ENCODE measurements at regions not wholly inside any gene's neighbourhood (a gene's known extent, or its start where the extent isn't known, plus 50 kb on each side); places are given as distances from the start of the nearest gene placed in this dataset.

- no peak overlapping the region for H3K27ac Mint-ChIP-seq
- WGBS (ENCODE audit: insufficient coverage) = 92% methylated on average over 8 of the region's 8 CpGs
- ATAC-seq (no peak), DNase-seq (no peak)
- no peaks in the 10 kb centered on the region for H3K27me3 ChIP-seq (ENCODE audit: control insufficient read depth, insufficient read depth, low read length)
- no peaks in the 10 kb centered on the region for H3K4me1 Mint-ChIP-seq
- peaks cover 0 to 5% of the 10 kb centered on the region in 2 donors for H3K27me3 Mint-ChIP-seq (ENCODE audit: low read depth in 2 of 2)
- no peak overlapping the region for H3K4me3 Mint-ChIP-seq
- intact Hi-C loops (cut with micrococcal nuclease) = no loop called here
- no peaks in the 10 kb centered on the region for H3K36me3 Mint-ChIP-seq
- H3K9me3 Mint-ChIP-seq = no peaks in the 10 kb centered on the region
- H3K4me1 ChIP-seq (ENCODE audit: control insufficient read depth, insufficient read depth, low read length) = no peaks in the 10 kb centered on the region
- no peak overlapping the region for H3K27ac ChIP-seq (ENCODE audit: low read length)
- H3K36me3 ChIP-seq (ENCODE audit: control insufficient read depth, insufficient read depth, low read length) = no peaks in the 10 kb centered on the region
- TF ChIP-seq, protein P1, sequence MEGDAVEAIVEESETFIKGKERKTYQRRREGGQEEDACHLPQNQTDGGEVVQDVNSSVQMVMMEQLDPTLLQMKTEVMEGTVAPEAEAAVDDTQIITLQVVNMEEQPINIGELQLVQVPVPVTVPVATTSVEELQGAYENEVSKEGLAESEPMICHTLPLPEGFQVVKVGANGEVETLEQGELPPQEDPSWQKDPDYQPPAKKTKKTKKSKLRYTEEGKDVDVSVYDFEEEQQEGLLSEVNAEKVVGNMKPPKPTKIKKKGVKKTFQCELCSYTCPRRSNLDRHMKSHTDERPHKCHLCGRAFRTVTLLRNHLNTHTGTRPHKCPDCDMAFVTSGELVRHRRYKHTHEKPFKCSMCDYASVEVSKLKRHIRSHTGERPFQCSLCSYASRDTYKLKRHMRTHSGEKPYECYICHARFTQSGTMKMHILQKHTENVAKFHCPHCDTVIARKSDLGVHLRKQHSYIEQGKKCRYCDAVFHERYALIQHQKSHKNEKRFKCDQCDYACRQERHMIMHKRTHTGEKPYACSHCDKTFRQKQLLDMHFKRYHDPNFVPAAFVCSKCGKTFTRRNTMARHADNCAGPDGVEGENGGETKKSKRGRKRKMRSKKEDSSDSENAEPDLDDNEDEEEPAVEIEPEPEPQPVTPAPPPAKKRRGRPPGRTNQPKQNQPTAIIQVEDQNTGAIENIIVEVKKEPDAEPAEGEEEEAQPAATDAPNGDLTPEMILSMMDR (IDR thresholded peaks at IDR 0.05) = no peak
- no peaks in the 10 kb centered on the region for H3K9me3 ChIP-seq (ENCODE audit: control insufficient read depth, insufficient read depth, low read length)
- H3K4me3 ChIP-seq (ENCODE audit: low read length) = no peak overlapping the region
Observed at GRCh38 chr10:131549116-131549515, 237.6 kb upstream of the TCERG1L start.

GRCh38 chr10:131553121-131553520, 241.6 kb upstream of the TCERG1L start:
- no peak overlapping the region for H3K4me3 ChIP-seq (ENCODE audit: low read length)
- no peaks in the 10 kb centered on the region for H3K9me3 Mint-ChIP-seq
- ATAC-seq (no peak), DNase-seq (no peak)
- H3K27me3 Mint-ChIP-seq (ENCODE audit: low read depth in 2 of 2) = peaks cover 0 to 5% of the 10 kb centered on the region in 2 donors
- H3K36me3 Mint-ChIP-seq = no peaks in the 10 kb centered on the region
- TF ChIP-seq, protein P1 (IDR thresholded peaks at IDR 0.05) = no peak
- no peaks in the 10 kb centered on the region for H3K4me1 ChIP-seq (ENCODE audit: control insufficient read depth, insufficient read depth, low read length)
- 19% methylated on average over 6 of the region's 6 CpGs for WGBS (ENCODE audit: insufficient coverage)
- H3K27me3 ChIP-seq (ENCODE audit: control insufficient read depth, insufficient read depth, low read length) = no peaks in the 10 kb centered on the region
- no peak overlapping the region for H3K27ac ChIP-seq (ENCODE audit: low read length)
- H3K27ac Mint-ChIP-seq = no peak overlapping the region
- H3K4me3 Mint-ChIP-seq = no peak overlapping the region
- no peaks in the 10 kb centered on the region for H3K9me3 ChIP-seq (ENCODE audit: control insufficient read depth, insufficient read depth, low read length)
- H3K36me3 ChIP-seq (ENCODE audit: control insufficient read depth, insufficient read depth, low read length) = no peaks in the 10 kb centered on the region
- no peaks in the 10 kb centered on the region for H3K4me1 Mint-ChIP-seq
- intact Hi-C loops (cut with micrococcal nuclease) = no loop called here

- Histone ChIP-seq H3K27ac (ENCODE audit: low read length) (no peak overlapping the region), H3K4me3 (ENCODE audit: low read length) (no peak overlapping the region), H3K9me3 (ENCODE audit: control insufficient read depth, insufficient read depth, low read length) (no peaks in the 10 kb centered on the region), H3K27me3 (ENCODE audit: control insufficient read depth, insufficient read depth, low read length) (no peaks in the 10 kb centered on the region), H3K4me1 (ENCODE audit: control insufficient read depth, insufficient read depth, low read length) (no peaks in the 10 kb centered on the region), H3K36me3 (ENCODE audit: control insufficient read depth, insufficient read depth, low read length) (no peaks in the 10 kb centered on the region)
- Mint-ChIP-seq H3K9me3 (no peaks in the 10 kb centered on the region), H3K4me3 (no peak overlapping the region), H3K27ac (no peak overlapping the region), H3K27me3 (ENCODE audit: low read depth in 2 of 2) (peaks cover 0 to 5% of the 10 kb centered on the region in 2 donors), H3K4me1 (no peaks in the 10 kb centered on the region), H3K36me3 (no peaks in the 10 kb centered on the region)
- WGBS (ENCODE audit: insufficient coverage) = 72% methylated on average over 8 of the region's 8 CpGs
- TF ChIP-seq, protein P1 (IDR thresholded peaks at IDR 0.05) = no peak
- ATAC-seq = no peak
- intact Hi-C loops (cut with micrococcal nuclease) = no loop called here
- no peak for DNase-seq
Observed at GRCh38 chr10:131553581-131553980, 242.1 kb upstream of the TCERG1L start.

GRCh38 chr10:131554821-131555220, 243.3 kb upstream of the TCERG1L start:
- Histone ChIP-seq H3K4me3 (ENCODE audit: low read length) (no peak overlapping the region), H3K27ac (ENCODE audit: low read length) (no peak overlapping the region), H3K27me3 (ENCODE audit: control insufficient read depth, insufficient read depth, low read length) (no peaks in the 10 kb centered on the region), H3K36me3 (ENCODE audit: control insufficient read depth, insufficient read depth, low read length) (no peaks in the 10 kb centered on the region), H3K9me3 (ENCODE audit: control insufficient read depth, insufficient read depth, low read length) (no peaks in the 10 kb centered on the region), H3K4me1 (ENCODE audit: control insufficient read depth, insufficient read depth, low read length) (no peaks in the 10 kb centered on the region)
- Mint-ChIP-seq H3K27ac (no peak overlapping the region), H3K9me3 (no peaks in the 10 kb centered on the region), H3K36me3 (no peaks in the 10 kb centered on the region), H3K4me3 (no peak overlapping the region), H3K27me3 (ENCODE audit: low read depth in 2 of 2) (peaks cover 0 to 5% of the 10 kb centered on the region in 2 donors), H3K4me1 (no peaks in the 10 kb centered on the region)
- DNase-seq (no peak), ATAC-seq (no peak)
- intact Hi-C loops (cut with micrococcal nuclease) = no loop called here
- WGBS (ENCODE audit: insufficient coverage) = 63% methylated on average over 10 of the region's 11 CpGs
- TF ChIP-seq, protein P1 (IDR thresholded peaks at IDR 0.05) = no peak

Data from natural killer cell (primary cell).